Endodermal cell (in vitro differentiated cells): ENCODE measurements at regions not wholly inside any gene's neighbourhood (a gene's known extent, or its start where the extent isn't known, plus 50 kb on each side); places are given as distances from the start of the nearest gene placed in this dataset.
A peak's percentile ranks its signal among the peaks of the same experiment; 100 is the strongest.

Experiments
- DNase-seq: peaks from one replicate; pipeline ENCODE4 v3.0.0-alpha.2; 2017
- H3K27ac ChIP-seq: 2 replicates; pipeline ENCODE4 v1.5.1; 2013; ENCODE audit warnings: mild to moderate bottlenecking, low read depth, low read length, moderate library complexity
- H3K27me3 ChIP-seq: 2 replicates; pipeline ENCODE4 v1.6.1; 2013; ENCODE audit warnings: mild to moderate bottlenecking, low read length, moderate library complexity; ENCODE audit not compliant: insufficient read depth, control insufficient read depth, poor library complexity, severe bottlenecking
- H3K36me3 ChIP-seq: 2 replicates; pipeline ENCODE4 v1.7.0; 2013; ENCODE audit warnings: mild to moderate bottlenecking, low read length, moderate library complexity; ENCODE audit not compliant: control insufficient read depth, insufficient read depth
- H3K4me1 ChIP-seq: one replicate; pipeline ENCODE4 v1.7.0; 2013; ENCODE audit warnings: low read length; ENCODE audit not compliant: control insufficient read depth, insufficient read depth
- H3K4me3 ChIP-seq: 2 replicates; pipeline ENCODE4 v1.5.1; 2013; ENCODE audit warnings: mild to moderate bottlenecking, low read length, moderate library complexity
- H3K9ac ChIP-seq: 2 replicates; pipeline ENCODE4 v1.6.1; 2013; ENCODE audit warnings: mild to moderate bottlenecking, low read length, moderate library complexity; ENCODE audit not compliant: poor library complexity, severe bottlenecking; ENCODE audit errors: extremely low read depth
- H3K9me3 ChIP-seq: 2 replicates; pipeline ENCODE4 v1.6.1; 2013; ENCODE audit warnings: mild to moderate bottlenecking, low read length, moderate library complexity; ENCODE audit not compliant: control insufficient read depth
- H3K27ac Mint-ChIP-seq: 2 replicates; pipeline ENCODE4 v1.8.0; 2020; ENCODE audit warnings: mixed read lengths
- H3K27me3 Mint-ChIP-seq: 2 replicates; pipeline ENCODE4 v1.8.0; 2021; ENCODE audit warnings: mild to moderate bottlenecking, mixed read lengths; ENCODE audit not compliant: insufficient read depth
- H3K36me3 Mint-ChIP-seq: 2 replicates; pipeline ENCODE4 v1.8.0; 2020; ENCODE audit warnings: low read depth, mixed read lengths
- H3K4me1 Mint-ChIP-seq: 2 replicates; pipeline ENCODE4 v1.8.0; 2020; ENCODE audit warnings: mixed read lengths
- H3K4me3 Mint-ChIP-seq: 2 replicates; pipeline ENCODE4 v1.8.0; 2020; ENCODE audit warnings: mild to moderate bottlenecking, moderate library complexity, mixed read lengths
- H3K9me3 Mint-ChIP-seq: 2 replicates; pipeline ENCODE4 v1.8.0; 2020; ENCODE audit warnings: mild to moderate bottlenecking, mixed read lengths
- CTCF ChIP-seq: fragments of 200-600 bp; sonication (generic); conservative IDR thresholded peaks from 2 replicates; pipeline ENCODE4 v1.5.0; 2021; ENCODE audit warnings: antibody characterized with exemption, mild to moderate bottlenecking
- WGBS, 2 experiments: methylation state at CpG; one replicate each; pipeline versions ENCODE4 v1.1.5 to v1.1.7; 2013; ENCODE audit warnings: missing lambda C conversion rate in 2 of 2, mixed read lengths in 1 of 2; ENCODE audit not compliant: insufficient coverage in 1 of 2, insufficient read length in 1 of 2; 5-methylcytosine and 5-hydroxymethylcytosine counted together

DNA sequence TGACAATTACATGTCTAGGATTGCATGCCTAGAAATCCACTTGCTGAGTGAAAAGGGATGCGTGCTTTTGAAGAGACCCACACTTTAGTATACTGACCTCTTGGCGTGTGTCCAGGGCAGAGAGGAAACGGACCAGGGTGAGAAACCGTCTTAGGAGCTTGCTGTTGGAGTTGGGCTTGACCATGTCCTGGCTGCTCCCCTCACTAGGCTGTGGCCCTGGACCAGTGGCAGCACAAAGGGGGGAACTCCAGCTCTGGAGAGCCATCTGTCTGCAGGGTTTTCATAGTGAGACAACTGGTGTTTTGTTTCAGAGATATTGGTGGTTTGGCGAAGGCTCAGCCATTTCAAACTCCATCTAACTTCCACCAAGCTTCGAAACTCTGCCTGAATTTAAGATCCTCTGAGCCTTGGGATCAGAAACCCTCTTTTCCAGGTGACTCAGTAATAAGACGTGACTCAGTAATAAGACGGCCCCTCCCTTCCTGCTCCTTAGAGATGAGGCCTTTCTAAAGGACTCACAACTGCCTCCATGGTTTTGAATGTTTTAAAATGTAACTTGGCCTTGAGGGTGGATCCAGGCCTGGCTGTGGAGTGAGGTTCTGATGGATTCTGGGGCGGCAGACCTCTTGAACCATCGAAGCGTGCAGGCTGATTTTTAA, 165.8 kb downstream of the MELK start:
- H3K4me3 ChIP-seq: no peak overlapping the region
- no peaks in the 10 kb centered on the region for H3K27me3 ChIP-seq
- no peaks in the 10 kb centered on the region for H3K36me3 ChIP-seq
- Mint-ChIP-seq H3K4me1 (peaks cover 4% of the 10 kb centered on the region), H3K9me3 (no peaks in the 10 kb centered on the region), H3K27ac (no peak overlapping the region), H3K4me3 (no peak overlapping the region), H3K27me3 (no peaks in the 10 kb centered on the region), H3K36me3 (no peaks in the 10 kb centered on the region)
- DNase-seq: no peak
- H3K9ac ChIP-seq: no peak overlapping the region
- no peaks in the 10 kb centered on the region for H3K4me1 ChIP-seq
- H3K9me3 ChIP-seq: no peaks in the 10 kb centered on the region
- TF ChIP-seq CTCF: no peak
- H3K27ac ChIP-seq: no peak overlapping the region
- WGBS, 2 experiments: 91 to 94% methylated on average over 6 to 11 of the region's 11 CpGs

DNA sequence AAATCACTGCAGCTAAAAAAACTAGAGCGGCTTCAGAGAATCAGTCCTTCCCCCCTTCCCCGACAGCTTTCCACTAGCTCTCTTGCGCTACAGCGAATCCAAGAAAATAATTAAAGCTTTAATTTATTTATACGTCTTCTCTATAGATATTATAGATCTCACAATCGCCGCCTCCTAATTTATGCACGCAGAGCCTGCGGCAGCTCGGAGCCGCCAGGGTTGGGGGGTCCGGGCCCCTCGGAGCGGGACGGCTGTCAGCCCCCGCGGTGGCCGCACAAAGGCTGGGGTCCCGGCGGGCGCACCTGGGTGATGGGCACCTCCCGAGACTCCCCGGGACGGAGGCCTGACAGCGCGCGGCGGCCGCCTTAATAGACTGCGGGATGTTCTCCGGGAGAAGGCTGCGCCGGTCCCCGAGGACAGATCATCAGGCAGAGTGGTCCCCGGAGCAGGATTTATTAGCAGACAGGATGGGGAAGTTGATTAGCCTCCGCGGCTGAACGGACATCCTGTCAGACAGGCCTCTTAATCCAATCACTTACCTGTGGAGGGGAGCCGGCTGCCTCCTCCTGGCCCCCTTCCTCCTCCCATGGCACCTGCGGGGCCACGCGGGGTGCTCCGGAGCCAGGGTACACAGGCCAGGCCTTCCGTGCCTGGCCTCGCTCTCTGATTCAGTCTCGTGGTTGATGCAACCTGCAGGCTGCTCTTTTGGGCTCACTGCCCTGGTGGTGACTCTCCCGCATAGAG, 166.8 kb downstream of the MELK start:
- no peak overlapping the region for H3K4me3 ChIP-seq
- H3K36me3 Mint-ChIP-seq: no peaks in the 10 kb centered on the region
- DNase-seq: no peak
- H3K9me3 Mint-ChIP-seq: no peaks in the 10 kb centered on the region
- no peaks in the 10 kb centered on the region for H3K27me3 Mint-ChIP-seq
- no peaks in the 10 kb centered on the region for H3K4me1 ChIP-seq
- no peak overlapping the region for H3K27ac ChIP-seq
- peak; percentile 26 for TF ChIP-seq CTCF
- H3K4me1 Mint-ChIP-seq: peaks cover 4% of the 10 kb centered on the region
- no peak overlapping the region for H3K4me3 Mint-ChIP-seq
- 90 to 92% methylated on average over 21 to 47 of the region's 47 CpGs for WGBS, 2 experiments
- H3K9me3 ChIP-seq: no peaks in the 10 kb centered on the region
- H3K27me3 ChIP-seq: no peaks in the 10 kb centered on the region
- H3K27ac Mint-ChIP-seq: no peak overlapping the region
- no peaks in the 10 kb centered on the region for H3K36me3 ChIP-seq
- H3K9ac ChIP-seq: no peak overlapping the region

DNA sequence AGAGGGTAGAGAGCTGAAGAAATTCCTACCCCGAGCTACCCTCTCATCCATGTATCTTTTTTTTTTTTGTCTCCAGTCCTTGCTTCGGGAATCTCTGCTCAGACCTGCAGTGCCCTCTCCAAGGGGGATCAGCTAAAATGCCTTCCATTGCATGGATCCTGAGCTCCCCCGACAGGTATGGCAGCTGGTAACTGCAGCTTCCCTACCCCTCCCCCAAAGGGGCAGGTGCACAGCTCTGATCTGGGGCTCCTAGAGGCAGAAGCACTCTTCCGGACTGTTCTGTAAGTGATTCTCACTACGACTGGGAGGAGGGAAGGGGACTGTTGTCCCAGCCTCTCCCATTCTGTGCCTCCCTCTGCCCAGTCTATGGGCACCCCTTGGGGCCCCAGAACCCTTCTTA, 169.6 kb downstream of the MELK start:
- H3K4me1 ChIP-seq: no peaks in the 10 kb centered on the region
- TF ChIP-seq CTCF: no peak
- Mint-ChIP-seq H3K36me3 (no peaks in the 10 kb centered on the region), H3K27me3 (no peaks in the 10 kb centered on the region), H3K4me1 (peaks cover 4% of the 10 kb centered on the region), H3K4me3 (no peak overlapping the region), H3K27ac (no peak overlapping the region), H3K9me3 (no peaks in the 10 kb centered on the region)
- no peaks in the 10 kb centered on the region for H3K9me3 ChIP-seq
- H3K36me3 ChIP-seq: no peaks in the 10 kb centered on the region
- 71 to 87% methylated on average over 1 to 5 of the region's 5 CpGs for WGBS, 2 experiments
- H3K27ac ChIP-seq: no peak overlapping the region
- no peak for DNase-seq
- H3K9ac ChIP-seq: no peak overlapping the region
- no peak overlapping the region for H3K4me3 ChIP-seq
- H3K27me3 ChIP-seq: peaks cover 12% of the 10 kb centered on the region
